Endothelial cell of umbilical vein (primary cell): ENCODE measurements at regions not wholly inside any gene's neighbourhood (a gene's known extent, or its start where the extent isn't known, plus 50 kb on each side); places are given as distances from the start of the nearest gene placed in this dataset.

Experiments used
- BruUV-seq: library from RNA; stranded (reverse); fragments of 400-500 nt; replicated peaks from 2 replicates; lab custom pipeline; 2021; lab: Mats Ljungman, UMichigan
- CTCF ChIA-PET: fragments of 300-600, 350-600 bp; sonication (Branson Sonifier 250); formaldehyde crosslinking; loops from one replicate; lab custom pipeline; 2021; ENCODE audit warnings: antibody characterized with exemption, inconsistent platforms; lab: Charles Lee
- POLR2A ChIA-PET: fragments of 300-600, 350-600 bp; sonication (Branson Sonifier 250); formaldehyde crosslinking; loops from one replicate; lab custom pipeline; 2021; ENCODE audit warnings: antibody characterized with exemption, inconsistent platforms; lab: Charles Lee
- DNase-seq: peaks from one replicate; pipeline ENCODE4 v3.0.0-alpha.2; 2011; ENCODE audit warnings: low read depth, low spot score
- FAIRE-seq: peaks from 2 replicates; lab custom pipeline; 2011; peaks lifted over from hg19 to GRCh38; lab: Jason Lieb, UNC
- H2AFZ ChIP-seq: 2 replicates; pipeline ENCODE4 v1.6.0; 2012; ENCODE audit warnings: low read depth, low read length, control low read depth, inconsistent platforms
- H3K27ac ChIP-seq: 2 replicates; pipeline ENCODE4 v1.5.1; 2011; ENCODE audit warnings: low read depth, mild to moderate bottlenecking, control low read depth, low read length, moderate library complexity; ENCODE audit not compliant: insufficient read depth
- H3K27me3 ChIP-seq, 2 experiments: 2 replicates each; pipeline versions ENCODE4 v1.6.0 to v1.6.1; 2011; ENCODE audit warnings: low read length in 2 of 2, mixed read lengths in 1 of 2; ENCODE audit not compliant: control insufficient read depth in 2 of 2, insufficient read depth in 2 of 2
- H3K36me3 ChIP-seq, 2 experiments: 2 replicates in 1 of 2; 3 replicates in 1 of 2; pipeline ENCODE4 v1.5.1; 2011; ENCODE audit warnings: low read length in 2 of 2, mild to moderate bottlenecking in 1 of 2, moderate library complexity in 1 of 2; ENCODE audit not compliant: control insufficient read depth in 2 of 2, insufficient read depth in 2 of 2; ENCODE audit errors: extremely low read depth in 1 of 2
- H3K4me1 ChIP-seq: 3 replicates; pipeline ENCODE4 v1.5.1; 2011; ENCODE audit warnings: mild to moderate bottlenecking, low read length; ENCODE audit not compliant: control insufficient read depth, insufficient read depth; ENCODE audit errors: extremely low read depth
- H3K4me2 ChIP-seq: 2 replicates; pipeline ENCODE4 v1.6.1; 2011; ENCODE audit warnings: low read length, control low read depth, mixed read lengths; ENCODE audit not compliant: insufficient read depth
- H3K4me3 ChIP-seq, 3 experiments: fragments of 200-600 bp in 1 of 3; sonication (generic), shearing (Covaris generic) in 1 of 3; replicated peaks in 1 of 3; 2 replicates each; pipeline ENCODE4 v1.5.1; 2011 to 2016; ENCODE audit warnings: control low read depth in 3 of 3, low read length in 3 of 3, mild to moderate bottlenecking in 2 of 3, inconsistent platforms in 1 of 3, low read depth in 1 of 3, moderate library complexity in 1 of 3; ENCODE audit not compliant: insufficient read depth in 1 of 3
- H3K79me2 ChIP-seq: 2 replicates; pipeline ENCODE4 v1.6.0; 2012; ENCODE audit warnings: low read length, inconsistent platforms; ENCODE audit not compliant: control insufficient read depth, insufficient read depth
- H3K9ac ChIP-seq: replicated peaks from 2 replicates; pipeline ENCODE3; 2011; ENCODE audit warnings: low read length, control low read depth; ENCODE audit not compliant: insufficient read depth; ENCODE audit errors: extremely low read depth
- H3K9me1 ChIP-seq: replicated peaks from 3 replicates; pipeline ENCODE4 v1.6.0; 2011; ENCODE audit warnings: mild to moderate bottlenecking, low read length; ENCODE audit not compliant: control insufficient read depth, insufficient read depth; ENCODE audit errors: extremely low read depth
- H3K9me3 ChIP-seq: replicated peaks from 2 replicates; pipeline ENCODE4 v1.5.1; 2012; ENCODE audit warnings: low read length, inconsistent platforms; ENCODE audit not compliant: control insufficient read depth, insufficient read depth
- H4K20me1 ChIP-seq: replicated peaks from 2 replicates; pipeline ENCODE3; 2011; ENCODE audit warnings: mild to moderate bottlenecking, low read length; ENCODE audit not compliant: control insufficient read depth, insufficient read depth; ENCODE audit errors: extremely low read depth
- CTCF ChIP-seq, 2 donors: IDR thresholded peaks; 1 replicate in 1 of 2; 2 replicates in 1 of 2; pipeline ENCODE4 v1.5.1; 2011; ENCODE audit warnings: low read length in 2 of 2, mild to moderate bottlenecking in 2 of 2, moderate library complexity in 2 of 2, control low read depth in 1 of 2, inconsistent platforms in 1 of 2, low read depth in 1 of 2; ENCODE audit not compliant: insufficient read depth in 1 of 2; ENCODE audit errors: extremely low read depth in 1 of 2
- EZH2 ChIP-seq: IDR thresholded peaks from 2 replicates; pipeline ENCODE4 v1.6.1; 2012; ENCODE audit warnings: borderline replicate concordance, low read depth, mild to moderate bottlenecking, moderate library complexity, low read length, inconsistent platforms; ENCODE audit not compliant: severe bottlenecking
- GATA2 ChIP-seq: IDR thresholded peaks from 2 replicates; pipeline ENCODE4 v1.7.0; 2011; ENCODE audit warnings: low read depth, mild to moderate bottlenecking, moderate library complexity, mixed read lengths, low read length; ENCODE audit not compliant: insufficient read length, insufficient read depth
- JUN ChIP-seq: IDR thresholded peaks from 2 replicates; pipeline ENCODE4 v1.6.1; 2011; ENCODE audit warnings: borderline replicate concordance, low read depth; ENCODE audit not compliant: insufficient read length, insufficient read depth
- MAX ChIP-seq: IDR thresholded peaks from 2 replicates; pipeline ENCODE4 v1.6.1; 2011; ENCODE audit not compliant: insufficient read depth, insufficient read length
- MYC ChIP-seq: IDR thresholded peaks from one replicate; pipeline ENCODE4 v1.6.1; 2011; ENCODE audit warnings: mild to moderate bottlenecking, low read depth, low read length
- POLR2A ChIP-seq: IDR thresholded peaks from 2 replicates; pipeline ENCODE4 v1.6.1; 2012; ENCODE audit warnings: low read depth, mild to moderate bottlenecking, control low read depth, low read length
- POLR2AphosphoS5 ChIP-seq: IDR thresholded peaks from 2 replicates; pipeline ENCODE4 v1.6.1; 2012; ENCODE audit warnings: low read depth, mild to moderate bottlenecking, control low read depth, low read length, moderate library complexity; ENCODE audit not compliant: insufficient read depth
- dilution Hi-C: fragments of 300-500 bp; cut with MboI; formaldehyde crosslinking; loops from one replicate; pipeline ENCODE4 v1.15.0; 2019; ENCODE audit warnings: low sequenced_read_pairs; ENCODE audit not compliant: extremely low pct_ligation_motif_present
- intact Hi-C: fragments of 100-400 bp; cut with micrococcal nuclease; formaldehyde crosslinking; loops from one replicate; pipeline ENCODE4 v1.10.0; 2022

- Histone ChIP-seq H3K4me2 (no peak overlapping the region), H3K27ac (no peak overlapping the region), H4K20me1 (no peaks in the 10 kb centered on the region), H3K79me2 (no peaks in the 10 kb centered on the region), H3K9me3 (no peaks in the 10 kb centered on the region), H3K9ac (no peak overlapping the region), H3K36me3 (no peaks in the 10 kb centered on the region), H2AFZ (no peak overlapping the region), H3K4me3 (no peak overlapping the region), H3K27me3 (no peaks in the 10 kb centered on the region), H3K4me1 (no peaks in the 10 kb centered on the region), H3K9me1 (no peaks in the 10 kb centered on the region)
- POLR2A ChIA-PET, result no interaction called here
- DNase-seq, result no peak
- FAIRE-seq, result no peak
- intact Hi-C loops, result no loop called here
- dilution Hi-C loops, result no loop called here
- no TSS peak for BruUV-seq
- no peak for TF ChIP-seq POLR2AphosphoS5
- no peak for TF ChIP-seq MAX
- CTCF ChIA-PET, result interaction anchor here (1.0 to 1.8 kb wide), 2 partner anchors 23 to 334 kb away, joined by 3 to 7 read pairs; no protein-coding TSS in a partner anchor
These were observed 57.5 kb upstream of the MEOX2 start for GRCh38 chr7:15743926-15744480.

GRCh38 chr7:15737601-15738000 is 51.1 kb upstream of the MEOX2 start:
- no peaks in the 10 kb centered on the region for H3K9me3 ChIP-seq
- H3K9ac ChIP-seq, result no peak overlapping the region
- no peak for TF ChIP-seq GATA2
- TF ChIP-seq MAX, result no peak
- peak; percentile 36 for TF ChIP-seq JUN
- TF ChIP-seq CTCF (IDR thresholded peaks at IDR 0.05; ENCODE audit: extremely low read depth in 1 of 2, insufficient read depth in 1 of 2, low read depth in 1 of 2, low read length in 2 of 2), result no peak
- TF ChIP-seq MYC, result no peak
- TF ChIP-seq EZH2, result no peak
- no peak for TF ChIP-seq POLR2A
- no peak overlapping the region for H2AFZ ChIP-seq
- H3K27me3 ChIP-seq, result no peaks in the 10 kb centered on the region
- no peaks in the 10 kb centered on the region for H3K4me1 ChIP-seq
- DNase-seq, result peak; percentile 85
- no peaks in the 10 kb centered on the region for H4K20me1 ChIP-seq
- no TSS peak for BruUV-seq
- CTCF ChIA-PET, result interaction anchor here (0.6 to 2.1 kb wide), 6 partner anchors 17 to 360 kb away, joined by 3 to 14 read pairs (median 3); no protein-coding TSS in a partner anchor
- no peak overlapping the region for H3K4me2 ChIP-seq
- no peak overlapping the region for H3K27ac ChIP-seq
- no peaks in the 10 kb centered on the region for H3K9me1 ChIP-seq
- H3K79me2 ChIP-seq, result no peaks in the 10 kb centered on the region
- intact Hi-C loops (loop anchor here (1.0 to 10.0 kb wide), 4 partner anchors 51 to 533 kb away; partner anchors contain the start of gene MEOX2), dilution Hi-C loops (no loop called here)
- H3K4me3 ChIP-seq, result no peak overlapping the region
- POLR2A ChIA-PET, result interaction anchor here (0.9 kb wide), 1 partner anchor 10 kb away, joined by 4 read pairs; no protein-coding TSS in a partner anchor
- peak; percentile 26 for FAIRE-seq
- no peaks in the 10 kb centered on the region for H3K36me3 ChIP-seq
